ENCODE measurements at regions not wholly inside any gene's neighbourhood (a gene's known extent, or its start where the extent isn't known, plus 50 kb on each side); places are given as distances from the start of the nearest gene placed in this dataset.
"Not testable (repeated sequence)": the region's sequence is repeated elsewhere in the genome, so short reads cannot be mapped to it uniquely, and the experiment has no call there.

GRCh38 chr6:20263059-20263458, 50.8 kb upstream of the MBOAT1 start:
- DNase-seq, result no peak

DNA sequence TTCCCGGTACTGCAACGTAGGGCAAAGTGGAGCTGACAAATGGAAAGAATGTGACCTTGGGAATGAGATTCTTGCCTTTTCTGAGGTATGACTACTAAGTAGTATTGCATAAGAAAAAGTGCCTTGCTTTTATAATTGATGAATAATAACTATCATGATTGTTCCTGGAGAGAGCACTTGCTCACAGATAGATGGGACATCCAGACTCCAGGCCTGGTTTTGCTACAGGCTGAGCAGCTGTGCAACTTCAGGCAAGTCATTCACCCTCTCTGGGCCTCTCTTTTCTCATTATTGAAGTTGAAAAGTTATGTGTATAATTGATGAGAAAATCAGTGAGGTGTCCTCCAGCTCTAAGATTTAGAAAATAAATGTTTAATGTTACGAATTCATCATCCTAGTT, 53.6 kb upstream of the MBOAT1 start:
- no peak for DNase-seq

DNA sequence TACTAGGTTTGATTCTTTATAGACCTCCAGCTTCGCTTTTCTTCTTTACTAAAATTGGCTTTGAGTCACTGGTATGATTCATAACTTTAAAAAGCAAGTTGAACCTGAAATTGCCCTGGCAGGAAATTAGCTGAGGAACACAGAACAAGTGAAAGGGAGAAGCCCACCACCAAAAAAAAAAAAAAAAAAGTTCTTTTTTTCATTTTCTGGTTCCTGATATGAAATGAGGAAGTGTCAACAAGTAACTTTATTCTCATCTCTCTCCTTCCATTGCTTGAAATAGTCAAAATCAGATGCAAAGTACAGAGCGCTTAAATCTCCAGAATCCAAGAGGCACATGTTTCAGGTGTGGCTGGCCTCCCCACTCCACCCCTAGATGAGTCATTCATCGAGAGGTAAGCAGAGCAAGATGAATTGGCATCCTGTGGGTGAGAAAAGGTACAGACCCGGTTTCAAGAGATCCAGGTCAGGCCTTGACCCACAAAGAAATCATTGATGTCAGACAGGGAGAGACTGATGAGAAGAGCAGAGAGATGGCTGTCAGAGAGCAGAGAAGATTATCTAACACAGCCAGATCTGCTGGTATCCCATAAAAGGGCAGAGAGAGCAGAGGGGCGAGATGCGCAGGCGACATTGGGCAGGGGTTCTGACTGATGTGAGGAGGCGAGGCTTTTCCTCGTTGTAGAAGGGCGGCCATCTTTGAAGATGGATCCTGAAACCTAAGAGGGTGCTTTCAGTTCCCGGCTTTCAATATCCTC, 54.8 kb upstream of the MBOAT1 start:
- DNase-seq, result no peak

- DNase-seq, result no peak
Observed at GRCh38 chr6:20269181-20269580, 56.9 kb upstream of the MBOAT1 start.

DNA sequence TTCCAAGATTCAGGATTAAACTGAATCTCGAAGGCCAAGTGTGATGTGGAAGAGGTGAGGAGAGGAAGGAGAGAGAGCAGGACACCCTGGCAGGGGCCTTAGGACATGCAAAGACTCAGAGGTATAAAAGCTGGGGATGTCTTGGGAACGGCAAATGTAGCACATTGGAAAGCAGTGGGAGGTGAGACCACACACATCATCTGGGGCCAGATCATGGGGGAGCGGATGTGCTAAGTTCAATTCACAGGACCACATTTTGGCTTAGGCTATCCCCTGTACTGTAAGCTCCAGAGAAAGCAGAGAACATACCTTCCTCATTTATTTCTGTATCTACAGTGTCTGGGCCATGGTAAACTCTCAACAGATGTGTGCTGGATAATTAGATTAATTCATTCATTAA, 59.5 kb upstream of the MBOAT1 start:
- DNase-seq, result no peak

GRCh38 chr6:20274137-20274536, 61.9 kb upstream of the MBOAT1 start:
- DNase-seq, result no peak

DNA sequence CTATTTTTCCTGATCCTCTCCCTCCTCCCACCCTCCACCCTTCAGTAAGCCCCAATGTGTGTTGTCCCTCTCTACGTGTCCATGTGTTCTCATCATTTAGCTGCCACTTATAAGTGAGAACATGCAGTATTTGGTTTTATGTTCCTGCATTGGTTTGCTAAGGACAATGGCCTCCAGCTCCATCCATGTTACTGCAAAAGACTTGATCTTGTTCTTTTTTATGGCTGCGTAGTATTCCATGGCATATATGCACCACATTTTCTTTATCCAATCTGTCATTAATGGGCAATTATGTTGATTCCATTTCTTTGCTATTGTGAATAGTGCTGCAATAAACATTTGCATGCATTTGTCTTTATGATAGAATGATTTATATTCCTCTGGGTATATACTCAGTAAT, 63.6 kb upstream of the MBOAT1 start:
- DNase-seq, result not testable (repeated sequence)

- DNase-seq, result not testable (repeated sequence)
Observed at GRCh38 chr6:20277724-20278123, 65.5 kb upstream of the MBOAT1 start.

DNA sequence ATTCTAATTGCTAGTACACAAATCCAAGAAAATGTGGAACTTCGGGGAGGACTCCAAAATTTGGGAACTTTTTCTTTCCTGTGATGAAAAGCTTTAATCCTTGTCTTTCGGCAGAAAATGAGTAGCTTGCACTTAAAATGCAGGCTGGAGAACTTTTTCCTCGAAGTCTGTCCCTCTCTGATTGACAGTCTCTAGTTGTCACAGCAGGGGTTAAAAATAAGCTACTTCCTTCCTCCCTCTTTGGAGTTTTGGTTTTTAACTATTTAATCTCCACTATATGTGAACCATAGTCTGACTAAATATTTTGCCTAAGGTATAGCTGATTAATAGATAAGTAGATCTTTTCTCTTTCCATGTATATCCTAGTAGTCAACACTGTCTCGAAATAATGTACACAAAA, 66.8 kb upstream of the MBOAT1 start:
- DNase-seq, result no peak

DNA sequence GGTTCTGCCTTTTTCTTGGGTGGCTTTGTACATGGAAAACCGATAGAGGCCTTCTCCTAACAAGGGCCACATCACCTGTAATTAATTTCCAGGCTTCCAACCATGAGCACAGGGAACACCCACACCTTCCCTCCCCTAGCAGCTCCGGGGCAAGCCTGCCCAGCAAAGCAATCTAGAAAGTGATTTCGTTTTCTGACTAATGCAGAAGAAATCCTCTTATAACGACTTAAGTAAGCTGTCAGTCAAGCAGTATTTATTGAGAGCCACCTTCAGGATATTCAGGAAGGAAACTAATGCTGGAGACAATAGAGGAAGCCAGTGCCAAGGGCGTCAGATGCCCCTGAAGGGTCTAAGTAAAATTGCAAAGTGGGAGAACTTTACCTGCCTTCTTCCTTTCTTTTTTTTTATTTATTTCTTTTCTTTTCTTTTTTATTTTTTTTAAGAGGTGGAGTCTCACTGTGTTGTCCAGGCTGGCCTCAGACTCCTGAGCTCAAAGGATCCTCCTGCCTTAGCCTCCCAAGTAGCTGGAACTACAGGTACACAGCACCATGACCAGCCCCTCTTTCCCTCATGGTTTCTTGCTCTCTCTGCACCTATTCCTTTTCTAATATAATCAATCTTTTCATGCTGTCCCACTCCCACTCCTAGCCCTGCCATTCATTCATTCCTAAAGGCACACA, 67.5 kb upstream of the MBOAT1 start:
- DNase-seq, result no peak

GRCh38 chr6:20280288-20280621, 68.0 kb upstream of the MBOAT1 start:
- DNase-seq, result no peak

- DNase-seq, result no peak
Observed at GRCh38 chr6:20284672-20285071, 72.4 kb upstream of the MBOAT1 start.

DNA sequence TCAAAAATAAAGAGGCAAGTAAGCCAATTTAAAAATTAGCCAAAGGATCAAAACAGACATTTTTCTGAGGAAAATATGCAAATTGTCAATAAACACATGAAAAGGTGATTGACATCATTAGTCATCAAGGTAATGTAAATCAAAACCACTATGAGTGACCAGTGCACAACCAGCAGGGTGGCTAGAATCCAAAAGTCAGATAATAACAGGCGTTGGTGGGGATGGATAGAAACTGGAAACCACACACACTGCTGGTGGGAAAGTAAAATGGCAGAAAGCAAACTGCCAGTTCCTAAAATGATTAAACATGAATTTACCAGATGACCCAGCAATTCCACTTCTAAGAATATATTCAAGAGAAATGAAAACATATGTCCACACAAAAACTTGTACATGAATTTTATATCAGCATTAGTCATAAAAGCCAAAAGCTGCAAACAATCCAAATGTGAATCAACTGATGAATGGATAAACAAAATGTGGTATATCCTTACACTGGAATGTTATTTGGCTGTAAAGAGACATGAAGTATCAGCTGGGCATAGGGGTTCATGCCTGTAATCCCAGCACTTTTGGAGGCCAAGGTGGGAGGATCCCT, 74.8 kb upstream of the MBOAT1 start:
- DNase-seq, result no peak

DNA sequence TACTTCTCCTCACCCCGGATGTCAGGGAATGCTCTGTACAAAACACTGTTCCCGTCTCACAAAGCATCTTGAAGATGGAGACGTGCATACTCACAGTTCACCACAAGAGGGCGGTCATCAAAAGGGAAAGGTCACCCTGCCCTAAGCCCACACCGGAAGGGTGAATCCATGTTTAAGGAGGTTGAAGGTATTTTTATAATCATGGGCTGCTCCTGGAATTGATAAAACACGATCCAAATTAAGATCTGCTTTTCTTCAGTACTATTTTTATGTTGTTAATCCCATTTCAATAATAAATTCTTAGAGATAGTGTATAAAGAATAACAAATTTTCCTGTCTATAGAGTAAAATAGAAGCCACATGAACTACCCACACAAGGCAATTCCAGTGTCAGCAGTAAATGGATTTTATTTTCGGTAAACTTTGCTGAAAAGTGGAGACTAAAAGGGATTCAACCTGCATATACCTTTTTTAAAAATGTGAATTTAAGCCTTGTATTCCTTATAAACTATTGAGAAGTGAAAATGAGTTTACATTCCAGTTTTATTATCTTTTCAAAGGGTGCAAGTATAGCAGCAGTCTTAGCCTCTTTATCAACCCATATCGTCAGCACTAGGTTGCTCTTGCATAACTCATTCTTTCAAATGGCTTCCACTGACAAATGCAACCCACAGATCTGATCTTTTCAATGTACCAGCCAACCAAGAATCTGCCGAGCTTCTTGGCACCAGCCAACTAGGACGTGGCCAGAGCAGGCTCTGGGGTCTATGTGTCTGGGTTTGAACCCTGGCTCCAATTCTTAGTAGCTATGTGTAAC, 79.7 kb upstream of the MBOAT1 start:
- DNase-seq, result peak; percentile 51

GRCh38 chr6:20292905-20293304, 80.6 kb upstream of the MBOAT1 start:
- DNase-seq, result no peak

GRCh38 chr6:20301256-20301655, 89.0 kb upstream of the MBOAT1 start:
- no peak for DNase-seq

DNA sequence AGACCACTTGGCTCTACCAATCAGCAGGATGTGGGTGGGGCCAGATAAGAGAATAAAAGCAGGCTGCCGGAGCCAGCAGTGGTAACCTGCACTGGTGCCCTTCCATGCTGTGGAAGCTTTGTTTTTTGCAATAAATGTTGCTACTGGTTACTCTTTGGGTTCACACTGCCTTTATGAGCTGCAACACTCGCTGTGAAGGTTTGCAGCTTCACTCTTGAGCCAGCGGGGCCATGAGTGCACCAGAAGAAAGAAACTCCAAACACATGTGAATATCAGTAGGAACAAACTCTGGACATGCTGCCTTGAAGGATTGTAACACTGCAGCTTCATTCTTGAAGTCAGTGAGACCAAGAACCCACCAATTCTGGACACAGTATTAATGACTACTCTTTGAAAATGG, 89.9 kb upstream of the MBOAT1 start:
- no peak for DNase-seq

- no peak for DNase-seq
Observed at GRCh38 chr6:20302702-20303251, 90.5 kb upstream of the MBOAT1 start.

DNA sequence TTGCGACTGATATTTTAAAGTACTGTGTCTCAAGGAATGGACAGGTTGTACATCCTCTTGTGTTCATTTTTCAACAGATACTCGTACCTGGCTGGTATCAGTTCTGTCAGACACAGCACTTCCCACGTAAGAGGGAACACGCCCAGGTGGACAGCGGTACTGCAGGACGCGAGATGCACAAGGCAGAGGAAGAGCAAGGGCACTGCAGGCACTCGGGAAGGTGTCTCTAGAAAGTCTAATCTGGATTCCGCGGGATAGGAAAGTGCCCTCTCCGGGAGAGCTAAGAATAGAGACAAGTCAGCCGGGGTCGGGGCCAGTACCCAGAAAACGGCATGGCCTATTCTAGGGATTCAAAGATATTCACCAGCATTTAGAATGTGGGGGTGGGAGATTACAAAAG, 94.2 kb upstream of the MBOAT1 start:
- DNase-seq, result no peak

- DNase-seq, result no peak
Observed at GRCh38 chr6:20309186-20309585, 92.5 kb upstream of the E2F3 start.

DNA sequence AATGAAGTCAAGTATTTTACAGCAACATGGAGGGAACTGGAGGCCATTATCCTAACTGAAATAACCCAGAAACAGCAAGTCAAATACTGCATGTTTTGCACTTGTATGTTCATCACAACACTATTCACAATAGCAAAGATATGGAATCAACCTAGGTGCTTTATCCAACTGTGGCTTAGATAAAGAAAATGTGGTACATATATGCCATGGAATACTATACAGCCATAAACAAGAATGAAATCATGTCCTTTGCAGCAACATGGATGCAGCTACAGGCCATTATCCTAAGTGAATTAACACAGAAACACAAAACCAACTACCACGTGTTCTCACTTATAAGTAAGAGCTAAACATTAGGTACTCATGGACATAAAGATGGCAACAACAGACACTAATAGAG, 91.5 kb upstream of the E2F3 start:
- DNase-seq, result no peak

DNA sequence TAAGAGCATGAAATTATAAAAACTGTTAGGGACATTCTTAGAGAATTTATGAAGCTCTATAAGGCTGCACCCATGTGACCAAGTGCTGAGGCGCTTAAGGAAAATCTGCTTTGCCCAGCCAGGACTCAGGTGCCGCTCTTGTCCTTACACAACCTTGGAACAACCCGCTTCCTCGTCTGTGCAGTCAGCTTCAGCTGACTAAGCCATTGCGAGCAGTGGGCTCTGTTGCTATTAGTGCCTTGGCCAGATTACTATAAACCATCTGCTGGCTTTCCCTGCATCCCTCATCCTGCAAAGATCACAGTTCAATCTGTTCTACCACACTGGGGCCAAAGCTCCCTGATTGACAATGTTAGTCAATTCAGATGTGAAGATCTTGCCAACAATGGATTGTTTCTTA, 89.1 kb upstream of the E2F3 start:
- no peak for DNase-seq

DNA sequence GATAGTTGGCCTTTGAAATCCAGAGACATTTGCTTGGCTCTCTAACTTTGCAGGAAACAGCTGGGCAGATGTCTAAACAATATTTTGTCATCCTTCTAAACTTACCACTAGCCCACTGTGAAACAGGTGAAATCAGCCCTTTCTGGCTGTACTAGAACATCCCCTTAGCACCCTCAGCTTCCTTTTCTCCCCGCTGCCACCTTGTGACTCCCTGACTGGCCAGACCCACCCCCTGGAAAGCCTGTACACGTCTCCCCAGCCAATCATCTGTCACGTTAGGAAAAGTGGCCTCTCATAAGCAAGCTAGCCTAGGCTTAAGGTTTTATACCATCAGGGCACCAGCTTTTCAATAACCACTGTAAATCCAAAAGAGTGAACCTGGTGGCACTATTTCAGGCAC, 88.6 kb upstream of the E2F3 start:
- no peak for DNase-seq
